ENCODE measurements at regions not wholly inside any gene's neighbourhood (a gene's known extent, or its start where the extent isn't known, plus 50 kb on each side); places are given as distances from the start of the nearest gene placed in this dataset.

DNA sequence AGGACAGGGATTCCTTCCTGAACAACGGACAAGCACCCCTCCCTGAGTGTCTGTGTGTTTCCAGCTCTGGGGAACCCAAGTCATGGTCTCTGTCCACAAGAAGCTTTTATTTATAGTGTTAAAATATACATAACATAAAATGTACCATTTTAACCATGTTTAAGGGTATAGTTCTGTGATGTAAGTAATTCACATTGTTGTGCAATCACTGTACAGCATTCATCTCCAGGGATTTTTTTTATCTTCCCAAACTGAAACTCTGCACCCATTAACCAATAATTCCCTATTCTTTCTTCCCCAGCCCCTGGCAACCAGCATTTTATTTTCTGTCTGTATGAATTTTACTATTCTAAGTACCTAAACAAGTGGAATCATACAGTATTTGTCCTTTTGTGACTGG is 84.2 kb downstream of the FOXF2 start:
- TF ChIP-seq, protein P1, sequence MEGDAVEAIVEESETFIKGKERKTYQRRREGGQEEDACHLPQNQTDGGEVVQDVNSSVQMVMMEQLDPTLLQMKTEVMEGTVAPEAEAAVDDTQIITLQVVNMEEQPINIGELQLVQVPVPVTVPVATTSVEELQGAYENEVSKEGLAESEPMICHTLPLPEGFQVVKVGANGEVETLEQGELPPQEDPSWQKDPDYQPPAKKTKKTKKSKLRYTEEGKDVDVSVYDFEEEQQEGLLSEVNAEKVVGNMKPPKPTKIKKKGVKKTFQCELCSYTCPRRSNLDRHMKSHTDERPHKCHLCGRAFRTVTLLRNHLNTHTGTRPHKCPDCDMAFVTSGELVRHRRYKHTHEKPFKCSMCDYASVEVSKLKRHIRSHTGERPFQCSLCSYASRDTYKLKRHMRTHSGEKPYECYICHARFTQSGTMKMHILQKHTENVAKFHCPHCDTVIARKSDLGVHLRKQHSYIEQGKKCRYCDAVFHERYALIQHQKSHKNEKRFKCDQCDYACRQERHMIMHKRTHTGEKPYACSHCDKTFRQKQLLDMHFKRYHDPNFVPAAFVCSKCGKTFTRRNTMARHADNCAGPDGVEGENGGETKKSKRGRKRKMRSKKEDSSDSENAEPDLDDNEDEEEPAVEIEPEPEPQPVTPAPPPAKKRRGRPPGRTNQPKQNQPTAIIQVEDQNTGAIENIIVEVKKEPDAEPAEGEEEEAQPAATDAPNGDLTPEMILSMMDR (IDR thresholded peaks at IDR 0.05): no peak
- no peak for TF ChIP-seq POLR2A (IDR thresholded peaks at IDR 0.05)
